ENCODE measurements at regions not wholly inside any gene's neighbourhood (a gene's known extent, or its start where the extent isn't known, plus 50 kb on each side); places are given as distances from the start of the nearest gene placed in this dataset.
"Not testable (repeated sequence)": the region's sequence is repeated elsewhere in the genome, so short reads cannot be mapped to it uniquely, and the experiment has no call there.

DNA sequence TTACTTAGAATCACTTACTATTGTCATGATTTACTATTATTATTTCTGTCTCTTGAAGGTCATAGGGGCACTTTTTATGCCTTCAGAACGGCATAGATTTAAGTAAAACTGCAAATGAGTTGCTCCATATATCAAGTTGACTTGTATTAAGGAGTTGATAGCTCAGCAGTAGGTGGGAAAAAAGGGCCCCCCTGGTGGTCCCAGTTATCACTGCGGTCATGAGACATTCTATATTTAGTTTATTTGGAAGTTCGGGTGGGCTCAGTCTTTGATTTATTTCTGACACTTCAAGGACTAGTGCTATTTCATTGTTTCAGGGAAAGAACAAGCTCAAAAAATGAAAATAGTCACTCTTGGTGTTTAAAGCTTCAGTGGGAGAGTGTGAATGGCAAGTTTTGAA is 159.3 kb downstream of the SLC24A2 start:
- no peaks in the 10 kb centered on the region for H3K9me3 Mint-ChIP-seq
- no peak for ATAC-seq
- no peak overlapping the region for H3K27ac Mint-ChIP-seq
- no peak for DNase-seq (ENCODE audit: low spot score in 2 of 2)
- H3K36me3 Mint-ChIP-seq, result no peaks in the 10 kb centered on the region

DNA sequence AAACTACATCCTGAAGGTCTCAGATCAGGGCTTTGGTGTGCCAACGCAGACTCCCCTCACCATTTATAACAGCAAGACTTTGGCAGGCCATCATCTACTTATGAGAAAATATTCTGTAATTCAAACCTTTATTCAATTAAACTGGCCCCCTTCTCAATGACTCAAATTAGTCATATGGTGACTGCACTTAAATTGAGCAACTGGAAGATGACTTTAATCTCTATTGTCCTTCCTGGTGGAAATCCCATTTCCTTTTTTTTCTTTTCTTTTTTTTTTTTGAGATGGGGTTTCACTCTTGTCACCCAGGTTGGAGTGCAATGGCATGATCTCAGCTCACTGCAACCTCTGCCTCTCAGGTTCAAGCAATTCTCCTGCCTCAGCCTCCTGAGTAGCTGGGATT is 163.4 kb downstream of the SLC24A2 start:
- not testable (repeated sequence) for H3K36me3 Mint-ChIP-seq; H3K27ac Mint-ChIP-seq; DNase-seq (ENCODE audit: low spot score in 2 of 2); H3K9me3 Mint-ChIP-seq; ATAC-seq

DNA sequence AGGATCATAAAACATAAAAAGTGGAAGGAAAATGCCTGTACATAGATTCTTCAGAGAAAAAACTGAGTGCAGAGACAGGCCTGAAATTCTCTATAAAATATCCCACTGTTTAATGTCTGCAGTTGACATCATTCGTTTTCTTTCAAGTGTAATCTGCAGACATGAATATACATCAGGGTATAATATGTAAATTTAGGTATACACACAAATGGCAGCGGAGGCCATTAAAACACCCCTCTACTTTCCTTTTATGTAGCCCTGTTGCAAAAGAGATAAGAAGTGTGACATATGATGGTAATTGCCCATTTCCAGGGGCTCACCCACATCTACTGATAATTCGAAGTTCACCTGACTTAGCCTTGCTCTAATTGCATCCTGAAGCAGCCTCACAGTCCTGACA is 164.3 kb downstream of the SLC24A2 start:
- DNase-seq (ENCODE audit: low spot score in 2 of 2), result no peak
- H3K27ac Mint-ChIP-seq, result no peak overlapping the region
- H3K36me3 Mint-ChIP-seq, result no peaks in the 10 kb centered on the region
- ATAC-seq, result no peak
- H3K9me3 Mint-ChIP-seq, result no peaks in the 10 kb centered on the region

DNA sequence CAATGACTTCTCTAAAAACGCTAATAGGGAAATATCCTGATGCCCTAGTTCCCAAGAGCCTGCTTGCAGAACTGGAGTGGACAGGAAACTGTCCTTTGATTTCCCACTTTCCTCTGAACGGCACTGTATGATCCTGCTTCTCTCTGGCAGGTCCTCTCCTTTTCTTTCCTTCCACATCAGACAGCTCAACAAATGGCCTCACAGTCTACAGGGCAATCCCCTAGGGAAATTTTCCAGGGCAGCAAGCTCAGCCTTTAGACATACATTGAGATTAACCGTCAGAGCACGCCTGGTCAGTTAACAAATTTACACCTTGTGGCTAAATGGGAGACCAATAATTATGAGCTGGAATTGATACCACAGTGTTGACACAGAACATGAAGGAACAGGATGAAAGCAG is 164.9 kb downstream of the SLC24A2 start:
- no peaks in the 10 kb centered on the region for H3K36me3 Mint-ChIP-seq
- H3K27ac Mint-ChIP-seq, result no peak overlapping the region
- DNase-seq (ENCODE audit: low spot score in 2 of 2) (no peak), ATAC-seq (no peak)
- no peaks in the 10 kb centered on the region for H3K9me3 Mint-ChIP-seq

DNA sequence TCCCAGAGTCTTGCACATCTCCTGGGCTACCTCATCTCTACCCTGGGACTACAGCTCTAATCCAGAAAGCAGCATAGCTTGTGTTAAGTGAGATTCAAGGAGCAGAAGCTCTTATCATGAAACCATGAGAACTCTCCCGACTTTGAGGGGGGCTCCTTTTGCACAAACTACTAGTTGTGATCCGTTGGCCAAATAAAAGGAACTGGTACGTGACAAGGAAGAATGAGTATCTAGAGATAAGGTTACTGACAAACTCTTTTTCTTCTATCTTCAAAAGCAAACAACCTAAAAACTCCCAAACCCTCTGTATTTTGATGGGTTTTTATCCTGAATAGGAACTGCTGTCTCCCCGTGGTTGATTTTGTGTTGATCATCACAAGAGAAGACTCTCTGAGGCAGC is 168.5 kb downstream of the SLC24A2 start:
- DNase-seq (ENCODE audit: low spot score in 2 of 2), result no peak
- Mint-ChIP-seq H3K9me3 (no peaks in the 10 kb centered on the region), H3K36me3 (no peaks in the 10 kb centered on the region), H3K27ac (no peak overlapping the region)
- no peak for ATAC-seq

DNA sequence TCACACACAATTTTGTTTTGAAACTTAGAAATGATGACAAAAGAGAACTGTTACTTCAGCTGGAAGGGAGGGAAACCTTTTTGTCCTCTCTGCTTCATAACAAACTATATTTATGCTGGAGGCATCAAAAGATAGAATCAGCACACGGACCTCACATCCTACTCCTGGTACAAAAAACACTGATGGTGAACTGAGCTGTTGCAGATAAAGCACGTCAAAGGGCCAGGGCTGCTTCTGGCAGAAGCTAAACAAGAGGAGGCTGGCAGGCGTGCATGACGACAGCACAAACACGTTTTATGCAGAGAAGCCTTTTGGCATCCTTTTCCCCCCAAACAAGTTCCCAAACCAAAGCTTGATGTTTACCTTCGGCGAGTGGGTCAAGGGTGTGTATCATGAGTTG is 169.6 kb downstream of the SLC24A2 start:
- ATAC-seq (no peak), DNase-seq (ENCODE audit: low spot score in 2 of 2) (no peak)
- H3K9me3 Mint-ChIP-seq, result no peaks in the 10 kb centered on the region
- H3K27ac Mint-ChIP-seq, result no peak overlapping the region
- H3K36me3 Mint-ChIP-seq, result no peaks in the 10 kb centered on the region

DNA sequence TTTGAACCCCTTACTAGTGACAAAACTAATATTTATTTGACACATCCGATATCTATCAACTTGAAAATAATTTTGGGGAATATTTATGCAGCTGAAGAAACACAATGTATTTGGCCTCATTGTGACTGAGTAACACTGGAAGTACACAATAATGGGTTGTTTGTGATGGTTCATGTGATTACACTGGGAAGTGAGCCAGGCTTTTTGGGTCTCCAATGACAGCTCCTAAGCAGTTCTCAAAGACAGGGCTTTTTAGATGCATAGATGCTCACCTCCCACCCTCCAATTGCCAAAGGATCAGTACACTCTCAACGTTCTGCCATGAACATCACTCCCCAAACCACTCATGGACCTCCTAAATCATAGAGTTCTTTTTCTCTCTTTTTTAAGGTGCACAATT is 170.0 kb downstream of the SLC24A2 start:
- Mint-ChIP-seq H3K36me3 (no peaks in the 10 kb centered on the region), H3K9me3 (no peaks in the 10 kb centered on the region), H3K27ac (no peak overlapping the region)
- ATAC-seq, result no peak
- no peak for DNase-seq (ENCODE audit: low spot score in 2 of 2)

DNA sequence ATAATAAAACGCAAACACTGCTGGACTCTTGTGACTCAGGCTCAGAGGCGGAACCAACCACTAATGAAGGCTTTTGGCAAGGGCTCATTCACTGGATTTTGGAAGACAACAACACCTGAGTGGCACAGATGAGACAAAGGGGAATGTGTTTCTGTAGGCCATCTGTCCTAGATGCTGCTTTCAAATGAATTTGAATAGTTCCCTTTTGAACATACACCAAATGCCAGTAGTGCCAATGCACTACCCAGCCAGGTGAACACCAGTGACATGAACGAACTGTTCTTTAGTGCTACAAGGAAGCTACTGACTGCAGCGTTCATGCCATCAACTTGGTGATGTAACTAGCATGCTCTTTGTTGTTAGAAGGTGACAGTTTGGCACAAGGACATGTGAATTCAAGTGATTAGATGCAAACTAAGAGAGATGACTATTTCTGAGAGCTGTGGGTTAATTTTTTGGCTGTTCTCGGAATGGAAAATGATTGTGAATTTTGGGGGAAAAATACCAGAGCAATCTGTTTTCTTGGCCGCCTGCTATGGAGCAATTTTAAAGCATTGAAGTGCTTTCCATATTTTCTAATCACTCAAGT is 173.7 kb downstream of the SLC24A2 start:
- ATAC-seq (no peak), DNase-seq (ENCODE audit: low spot score in 2 of 2) (no peak)
- H3K9me3 Mint-ChIP-seq, result no peaks in the 10 kb centered on the region
- H3K27ac Mint-ChIP-seq, result no peak overlapping the region
- no peaks in the 10 kb centered on the region for H3K36me3 Mint-ChIP-seq

DNA sequence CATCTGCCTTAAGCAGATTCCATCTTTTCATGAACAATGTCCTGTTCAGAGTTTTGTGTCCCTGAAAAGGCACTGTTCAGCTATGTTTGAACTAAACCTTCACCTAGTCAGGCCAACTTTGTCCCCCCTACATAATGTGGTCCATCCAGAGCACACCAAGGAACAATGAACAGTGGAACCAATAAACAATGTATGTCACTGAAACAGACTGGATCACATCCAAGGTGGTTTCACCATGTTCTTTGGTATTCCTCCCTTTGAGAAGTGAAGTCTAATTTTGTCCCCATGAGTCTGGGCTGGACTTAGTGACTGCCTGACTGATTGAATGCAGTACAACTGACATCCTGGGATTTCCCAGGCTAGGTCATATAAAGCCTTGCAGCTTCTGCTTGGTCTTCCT is 174.5 kb downstream of the SLC24A2 start:
- Mint-ChIP-seq H3K36me3 (no peaks in the 10 kb centered on the region), H3K27ac (no peak overlapping the region), H3K9me3 (no peaks in the 10 kb centered on the region)
- ATAC-seq (no peak), DNase-seq (ENCODE audit: low spot score in 2 of 2) (no peak)

DNA sequence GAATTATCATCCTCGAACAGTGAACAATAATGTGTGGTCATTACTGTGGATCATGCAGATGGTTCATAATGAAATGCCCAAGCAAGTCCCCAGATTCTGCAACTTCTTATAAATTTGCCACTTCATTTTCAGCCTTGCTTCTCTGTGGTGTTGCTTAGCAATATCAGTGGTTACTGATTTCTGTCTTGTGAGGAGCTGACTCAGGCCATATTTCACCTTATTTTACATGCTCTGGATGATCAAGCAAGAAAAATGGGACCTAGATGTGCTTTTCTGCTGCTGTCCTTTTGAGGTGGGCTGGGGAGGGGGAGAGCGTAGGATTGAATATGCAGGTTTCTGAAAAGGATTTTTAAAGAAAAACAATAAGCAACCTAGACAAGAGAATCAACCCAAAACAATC is 188.3 kb downstream of the SLC24A2 start:
- DNase-seq (ENCODE audit: low spot score in 2 of 2) (no peak), ATAC-seq (no peak)
- H3K36me3 Mint-ChIP-seq, result no peaks in the 10 kb centered on the region
- H3K9me3 Mint-ChIP-seq, result peaks cover 0 to 3% of the 10 kb centered on the region in 2 donors
- H3K27ac Mint-ChIP-seq, result no peak overlapping the region

DNA sequence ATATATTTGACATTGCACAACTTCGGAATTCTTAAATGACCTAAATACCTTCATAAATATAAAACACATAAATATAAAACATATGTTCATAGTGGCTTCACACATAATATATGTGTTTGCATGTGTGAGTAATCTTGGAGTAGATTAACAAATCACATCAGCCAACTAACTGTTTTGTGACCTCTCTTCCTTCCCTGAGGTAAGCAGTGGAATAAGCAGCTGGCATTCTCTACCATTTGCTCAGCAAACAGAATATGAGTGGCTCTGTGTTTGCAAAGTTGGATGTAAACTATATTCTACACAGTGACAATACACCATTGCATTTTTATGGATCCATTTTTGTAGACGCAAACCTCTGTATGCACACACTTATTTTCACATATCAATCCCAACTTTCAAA is 189.9 kb downstream of the ACER2 start:
- no peaks in the 10 kb centered on the region for H3K36me3 Mint-ChIP-seq
- H3K9me3 Mint-ChIP-seq, result peaks cover 0 to 3% of the 10 kb centered on the region in 2 donors
- H3K27ac Mint-ChIP-seq, result no peak overlapping the region
- DNase-seq (ENCODE audit: low spot score in 2 of 2) (no peak), ATAC-seq (no peak)

DNA sequence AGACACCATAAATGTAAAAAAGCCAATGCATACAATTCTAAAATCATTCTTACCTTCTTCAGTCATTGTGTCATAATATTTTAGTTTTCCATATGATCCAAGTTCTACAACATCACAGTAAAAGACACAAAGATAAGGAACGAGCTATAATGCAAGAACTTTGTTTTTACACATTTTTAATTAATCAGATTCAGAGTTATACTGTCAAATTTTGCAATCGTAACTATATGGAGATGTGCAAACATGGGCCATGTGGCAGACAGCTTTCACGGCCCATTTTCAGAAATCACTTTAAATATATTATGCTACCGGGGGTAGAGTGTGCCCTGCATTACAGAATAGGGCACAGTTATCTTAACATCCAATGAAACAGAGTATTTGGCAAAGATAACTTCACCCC is 188.4 kb downstream of the ACER2 start:
- DNase-seq (ENCODE audit: low spot score in 2 of 2), result no peak
- no peak for ATAC-seq
- Mint-ChIP-seq H3K9me3 (peaks cover 0 to 3% of the 10 kb centered on the region in 2 donors), H3K27ac (no peak overlapping the region), H3K36me3 (no peaks in the 10 kb centered on the region)

DNA sequence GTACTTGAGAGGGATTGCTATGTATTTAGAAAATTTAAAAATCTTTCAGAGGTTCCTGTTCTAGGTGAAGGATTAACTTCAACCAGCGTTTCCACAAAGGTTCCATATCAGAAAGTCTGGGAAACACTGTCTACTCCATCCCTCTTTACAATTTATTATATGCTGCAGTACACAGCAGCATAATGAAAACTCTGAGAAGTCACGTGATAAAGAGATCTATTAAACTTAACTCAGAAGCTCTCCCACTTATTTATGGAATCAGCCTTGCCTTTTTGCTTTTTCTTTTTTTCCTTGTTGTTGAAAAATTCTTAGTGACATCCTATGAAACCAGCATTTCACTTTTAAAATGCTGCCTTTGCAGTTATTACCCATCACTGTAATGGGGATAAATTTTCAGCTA is 186.2 kb downstream of the ACER2 start:
- no peak for ATAC-seq
- DNase-seq (ENCODE audit: low spot score in 2 of 2), result no peak
- H3K9me3 Mint-ChIP-seq, result no peaks in the 10 kb centered on the region
- H3K36me3 Mint-ChIP-seq, result no peaks in the 10 kb centered on the region
- no peak overlapping the region for H3K27ac Mint-ChIP-seq

DNA sequence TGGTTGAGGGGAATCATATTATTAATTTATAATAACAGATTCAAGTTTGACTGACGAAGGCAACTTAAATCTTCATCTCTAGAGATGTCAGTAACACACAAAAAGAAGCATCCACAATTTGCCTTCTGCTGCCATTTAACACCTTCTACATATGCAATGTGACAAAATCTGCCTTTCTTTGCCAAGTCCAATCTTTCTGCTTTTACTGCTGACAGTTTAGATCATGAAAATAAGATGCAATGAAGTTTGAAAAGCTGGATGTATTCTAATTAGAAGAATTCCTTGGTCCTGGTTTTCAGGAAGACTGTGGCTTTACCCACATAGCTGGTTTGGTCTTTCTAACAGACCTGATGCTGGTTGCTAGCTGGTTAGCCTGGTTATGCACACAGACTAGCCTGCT is 178.9 kb downstream of the ACER2 start:
- H3K27ac Mint-ChIP-seq, result no peak overlapping the region
- no peaks in the 10 kb centered on the region for H3K9me3 Mint-ChIP-seq
- DNase-seq (ENCODE audit: low spot score in 2 of 2) (no peak), ATAC-seq (no peak)
- no peaks in the 10 kb centered on the region for H3K36me3 Mint-ChIP-seq

DNA sequence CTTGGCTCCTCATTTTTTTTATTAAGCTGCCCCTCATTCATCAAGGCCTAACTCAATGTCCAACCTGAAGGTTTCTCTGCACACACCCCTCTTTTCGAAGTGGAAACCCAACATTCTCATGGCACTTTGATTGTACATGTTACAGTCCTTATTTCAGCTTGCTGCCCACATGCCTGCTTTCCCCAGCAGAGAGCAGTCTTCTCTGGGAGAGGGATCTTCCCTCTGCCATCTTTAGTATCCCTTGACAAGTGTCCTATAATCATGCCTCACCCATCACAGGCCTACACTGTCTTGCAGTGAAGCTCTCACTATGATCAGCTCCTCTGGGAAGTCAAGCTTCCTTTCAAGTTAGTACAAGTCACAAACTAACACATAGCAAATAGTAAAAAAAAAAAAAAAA is 175.1 kb downstream of the ACER2 start:
- Mint-ChIP-seq H3K36me3 (no peaks in the 10 kb centered on the region), H3K27ac (no peak overlapping the region), H3K9me3 (no peaks in the 10 kb centered on the region)
- DNase-seq (ENCODE audit: low spot score in 2 of 2), result no peak
- no peak for ATAC-seq

DNA sequence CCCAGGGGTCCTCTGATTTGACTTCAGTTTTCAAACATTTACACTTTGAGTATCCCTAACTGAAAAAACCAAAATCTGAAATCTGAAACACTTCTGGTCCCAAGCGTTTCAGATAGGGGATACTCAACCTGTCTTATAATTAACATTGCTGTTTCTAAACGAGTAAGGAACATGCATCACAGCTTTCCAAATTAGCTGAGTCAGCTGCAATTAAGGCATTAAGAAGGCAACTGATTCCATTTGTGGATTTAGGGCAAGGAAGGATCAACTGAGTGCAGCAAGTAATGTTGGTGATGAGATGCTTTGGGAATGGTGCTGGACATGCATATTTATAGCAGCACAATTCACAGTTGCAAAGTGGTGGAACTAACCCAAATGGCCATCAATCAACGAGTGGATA is 168.6 kb downstream of the ACER2 start:
- ATAC-seq, result no peak
- Mint-ChIP-seq H3K36me3 (no peaks in the 10 kb centered on the region), H3K9me3 (no peaks in the 10 kb centered on the region), H3K27ac (no peak overlapping the region)
- no peak for DNase-seq (ENCODE audit: low spot score in 2 of 2)

DNA sequence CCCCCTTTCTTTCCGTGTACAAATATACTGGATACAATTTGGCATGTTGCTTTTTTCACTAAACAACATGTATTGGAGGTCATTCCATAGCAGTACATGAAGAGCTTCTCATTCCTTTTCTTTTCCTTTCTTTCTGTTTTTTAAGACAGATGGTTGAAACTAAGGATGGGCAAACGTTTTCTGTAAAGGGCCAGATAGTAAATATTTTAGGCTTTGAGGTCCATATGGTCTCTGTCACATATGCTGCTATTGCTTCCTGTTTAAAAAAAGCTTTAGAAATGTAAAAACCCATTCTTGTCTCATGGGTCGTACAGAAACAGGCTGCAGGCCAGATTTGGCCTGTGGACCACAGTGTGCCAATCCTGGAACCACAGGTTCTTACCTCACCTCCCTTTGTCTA is 160.1 kb downstream of the ACER2 start:
- H3K9me3 Mint-ChIP-seq, result no peaks in the 10 kb centered on the region
- ATAC-seq, result no peak

DNA sequence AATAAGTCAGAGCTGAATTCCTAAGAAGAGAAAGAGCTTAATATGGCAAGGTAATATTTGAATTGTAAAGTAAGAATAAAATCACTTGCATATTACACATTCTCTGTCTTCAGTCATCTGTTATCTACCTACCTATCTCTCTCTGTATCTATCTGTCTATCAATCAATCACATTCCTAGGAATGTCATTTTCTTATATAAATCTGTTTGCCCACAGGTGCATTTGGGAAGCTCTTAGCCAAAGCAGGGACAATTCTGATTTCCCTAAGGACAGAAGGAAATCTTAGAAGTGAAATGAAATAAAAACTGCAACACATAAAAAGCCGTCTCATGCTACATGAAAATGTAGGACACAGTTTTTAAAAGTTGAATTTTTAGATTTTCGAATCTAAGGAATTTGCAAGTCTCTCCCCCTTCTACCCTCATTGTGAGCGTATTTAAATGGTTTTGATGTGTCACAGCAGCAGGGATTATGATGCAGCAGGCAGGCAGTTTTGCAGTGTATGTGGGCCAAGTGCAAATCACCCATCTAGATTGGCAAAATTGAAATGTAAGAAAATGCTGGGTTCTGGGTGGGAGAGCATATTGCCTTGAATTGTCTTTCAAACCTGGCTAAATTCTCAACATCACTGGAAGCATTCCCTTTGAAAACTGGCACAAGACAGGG is 155.7 kb downstream of the ACER2 start:
- H3K36me3 Mint-ChIP-seq, result no peaks in the 10 kb centered on the region
- no peaks in the 10 kb centered on the region for H3K9me3 Mint-ChIP-seq
- no peak overlapping the region for H3K27ac Mint-ChIP-seq
- ATAC-seq (no peak), DNase-seq (ENCODE audit: low spot score in 2 of 2) (no peak)

More for the DNA sequence above, 160.1 kb downstream of the ACER2 start:
- no peak for DNase-seq (ENCODE audit: low spot score in 2 of 2)
- Mint-ChIP-seq H3K36me3 (no peaks in the 10 kb centered on the region), H3K27ac (no peak overlapping the region)
